HG02571 (cell line): ENCODE measurements at regions not wholly inside any gene's neighbourhood (a gene's known extent, or its start where the extent isn't known, plus 50 kb on each side); places are given as distances from the start of the nearest gene placed in this dataset.
"Not testable (repeated sequence)": the region's sequence is repeated elsewhere in the genome, so short reads cannot be mapped to it uniquely, and the experiment has no call there.

Experiments
- ATAC-seq: cut with Tn5 transposase; IDR thresholded peaks from one replicate; pipeline ENCODE4 v1.9.1; 2021; ENCODE audit warnings: mild to moderate bottlenecking, moderate library complexity; ENCODE audit not compliant: unreplicated experiment

DNA sequence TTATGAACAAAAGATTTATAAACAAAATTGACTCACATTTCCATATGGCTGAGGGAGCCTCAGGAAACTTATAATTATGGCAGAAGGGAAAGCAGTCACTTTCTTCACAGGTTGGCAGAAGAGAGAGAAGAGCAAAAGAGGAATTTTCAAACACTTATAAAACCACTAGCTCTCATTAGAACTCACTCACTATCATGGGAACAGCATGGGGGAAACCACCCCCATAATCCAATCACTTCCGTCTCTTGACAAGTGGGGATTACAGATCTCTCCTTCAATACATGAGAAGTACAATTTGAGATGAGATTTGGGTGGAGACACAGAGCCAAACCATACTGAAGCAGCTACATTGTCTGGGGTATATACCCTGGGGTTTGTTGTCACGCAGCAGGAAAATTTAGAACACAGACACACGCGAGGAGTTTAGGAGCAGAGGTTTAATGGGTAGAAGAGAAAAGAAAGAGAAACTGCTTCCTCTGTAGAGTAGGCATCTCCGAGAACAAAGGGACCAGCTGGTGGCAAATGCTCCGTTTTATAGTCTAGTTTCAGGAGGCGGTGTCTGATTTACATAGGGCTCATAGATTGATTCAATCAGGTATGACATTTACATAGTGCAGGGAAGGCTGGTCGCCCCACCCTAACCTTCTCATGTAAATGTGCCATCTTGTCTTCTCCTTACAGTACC, 2277.7 kb upstream of the AGA start:
- no peak for ATAC-seq

DNA sequence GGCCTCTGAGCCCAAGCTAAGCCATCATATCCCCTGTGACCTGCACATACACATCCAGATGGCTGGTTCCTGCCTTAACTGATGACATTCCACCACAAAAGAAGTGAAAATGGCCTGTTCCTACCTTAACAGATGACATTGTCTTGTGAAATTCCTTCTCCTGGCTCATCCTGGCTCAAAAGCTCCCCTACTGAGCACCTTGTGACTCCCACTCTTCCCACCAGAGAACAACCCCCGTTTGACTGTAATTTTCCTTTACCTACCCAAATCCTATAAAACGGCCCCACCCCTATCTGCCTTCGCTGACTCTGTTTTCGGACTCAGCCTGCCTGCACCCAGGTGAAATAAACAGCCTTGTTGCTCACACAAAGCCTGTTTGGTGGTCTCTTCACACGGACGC, 2284.3 kb upstream of the AGA start:
- ATAC-seq, result not testable (repeated sequence)

- ATAC-seq, result no peak
Measured at GRCh38 chr4:179728305-179728704, 2286.1 kb upstream of the AGA start.

DNA sequence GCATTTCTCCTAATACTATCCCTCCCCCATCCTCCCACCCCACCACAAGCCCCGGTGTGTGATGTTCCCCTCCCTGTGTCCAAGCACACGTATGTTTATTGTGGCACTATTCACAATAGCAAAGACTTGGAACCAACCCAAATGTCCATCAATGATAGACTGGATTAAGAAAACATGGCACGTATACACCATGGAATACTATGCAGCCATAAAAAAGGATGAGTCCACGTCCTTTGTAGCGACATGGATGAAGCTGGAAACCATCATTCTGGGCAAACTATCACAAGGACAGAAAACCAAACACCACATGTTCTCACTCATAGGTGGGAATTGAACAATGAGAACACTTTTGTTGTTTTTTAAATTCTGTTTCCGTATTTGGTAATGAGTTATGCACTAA, 2294.6 kb upstream of the AGA start:
- not testable (repeated sequence) for ATAC-seq

- ATAC-seq, result no peak
Measured at GRCh38 chr4:179738822-179739221, 2296.6 kb upstream of the AGA start.

- no peak for ATAC-seq
Measured at GRCh38 chr4:179747218-179747910, 2305.1 kb upstream of the AGA start.

DNA sequence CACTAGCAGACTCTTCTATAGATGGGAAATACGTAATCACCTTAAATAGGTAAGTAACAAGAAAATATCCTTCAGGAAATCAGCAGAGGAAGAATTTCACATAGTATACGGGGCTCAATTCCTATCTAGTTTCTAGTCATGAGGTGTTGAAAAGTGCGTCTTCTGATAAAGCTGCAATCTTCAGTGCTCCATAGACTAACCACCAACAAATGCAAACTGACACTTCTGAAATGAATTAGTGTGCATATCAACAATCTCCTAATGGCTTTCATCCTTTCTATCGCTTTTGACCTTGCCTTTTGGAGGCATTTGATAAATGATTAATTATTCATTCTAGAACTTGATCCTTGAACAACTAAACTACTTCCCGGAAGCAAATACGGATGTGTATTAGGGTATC, 2306.6 kb upstream of the AGA start:
- ATAC-seq, result no peak

DNA sequence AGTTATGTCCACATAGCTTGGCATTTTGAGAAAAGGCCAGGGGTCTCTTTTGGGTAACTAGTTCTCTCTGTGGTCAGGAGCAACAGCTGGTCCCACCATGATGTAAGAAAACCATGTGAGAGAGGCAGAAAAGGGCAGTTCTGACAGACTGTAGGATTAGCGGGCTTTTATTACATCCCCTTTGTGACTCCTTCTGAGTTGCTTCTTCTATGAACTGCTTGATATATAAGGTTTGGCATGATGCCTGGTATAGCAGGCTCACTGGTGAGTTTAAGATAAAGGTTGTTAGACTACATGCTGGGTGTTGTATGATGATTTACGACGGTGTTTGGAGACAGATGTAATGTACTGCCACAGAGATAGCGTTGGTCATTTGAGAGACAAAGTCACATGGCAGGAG, 2308.1 kb upstream of the AGA start:
- ATAC-seq, result no peak

- no peak for ATAC-seq
Measured at GRCh38 chr4:179751669-179752068, 2309.4 kb upstream of the AGA start.

- no peak for ATAC-seq
Measured at GRCh38 chr4:179755322-179755721, 2313.1 kb upstream of the AGA start.

DNA sequence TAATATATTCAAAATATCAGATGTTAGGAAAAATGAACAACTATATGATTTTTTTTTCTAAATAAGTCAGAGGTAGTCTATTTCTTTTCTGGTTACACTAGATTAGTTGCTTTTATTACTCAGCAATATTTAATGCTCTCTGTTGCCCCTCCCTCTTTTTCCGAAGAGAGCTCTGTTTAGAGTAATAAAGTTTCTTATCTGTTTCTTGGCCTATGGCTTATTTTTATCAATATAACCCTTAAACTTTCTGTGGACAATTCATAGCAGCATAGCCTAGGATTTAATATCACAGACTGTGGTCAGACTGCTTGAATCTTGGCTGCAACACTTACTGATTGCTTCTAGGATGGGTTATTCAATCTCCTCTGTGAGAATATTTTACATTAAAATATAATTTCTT, 2315.4 kb upstream of the AGA start:
- ATAC-seq, result no peak

DNA sequence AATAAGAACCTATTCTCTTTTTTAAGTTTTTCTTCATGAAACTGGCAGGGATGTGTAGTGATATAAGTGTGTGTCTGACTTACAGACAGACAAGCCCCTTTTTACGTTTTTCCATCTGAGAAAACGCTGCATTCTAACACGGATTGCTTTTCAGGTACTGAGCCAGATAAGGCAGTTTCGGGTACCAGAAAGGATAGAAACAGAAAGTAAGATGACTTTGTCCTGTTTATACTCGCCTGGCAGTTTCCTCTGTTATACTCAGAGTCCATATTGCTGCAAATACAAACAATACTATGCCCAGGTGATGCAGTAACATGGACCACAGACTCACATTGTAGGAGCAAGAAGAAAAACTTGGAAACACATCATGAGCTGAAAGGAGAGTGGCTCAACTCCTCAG, 2320.6 kb upstream of the AGA start:
- no peak for ATAC-seq

GRCh38 chr4:179766938-179767337, 2324.7 kb upstream of the AGA start:
- ATAC-seq, result no peak

- ATAC-seq, result no peak
Measured at GRCh38 chr4:179768996-179769395, 2326.8 kb upstream of the AGA start.

- ATAC-seq, result no peak
Measured at GRCh38 chr4:179797738-179798137, 2355.5 kb upstream of the AGA start.

GRCh38 chr4:179803857-179804256, 2361.6 kb upstream of the AGA start:
- ATAC-seq, result no peak

GRCh38 chr4:179804440-179804839, 2362.2 kb upstream of the AGA start:
- ATAC-seq, result no peak

DNA sequence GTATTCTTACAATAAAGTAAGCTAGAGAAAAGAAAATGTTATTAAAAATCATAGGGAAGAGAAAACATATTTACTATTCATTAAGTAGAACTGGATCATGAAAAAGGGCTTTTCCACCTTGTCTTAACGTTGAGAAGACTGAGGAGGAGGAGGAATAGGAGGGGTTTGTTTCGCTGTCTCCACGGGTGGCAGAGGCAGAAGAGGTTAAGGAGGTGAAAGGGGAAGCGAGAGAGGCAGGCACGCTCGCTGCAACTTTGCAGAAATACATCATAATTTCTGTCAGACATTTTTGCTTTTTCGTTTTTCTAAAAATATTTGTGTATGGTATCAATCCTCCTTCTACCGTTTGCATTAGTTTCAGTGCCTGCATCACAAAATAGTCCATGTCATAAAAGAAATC, 2375.1 kb upstream of the AGA start:
- ATAC-seq, result no peak

DNA sequence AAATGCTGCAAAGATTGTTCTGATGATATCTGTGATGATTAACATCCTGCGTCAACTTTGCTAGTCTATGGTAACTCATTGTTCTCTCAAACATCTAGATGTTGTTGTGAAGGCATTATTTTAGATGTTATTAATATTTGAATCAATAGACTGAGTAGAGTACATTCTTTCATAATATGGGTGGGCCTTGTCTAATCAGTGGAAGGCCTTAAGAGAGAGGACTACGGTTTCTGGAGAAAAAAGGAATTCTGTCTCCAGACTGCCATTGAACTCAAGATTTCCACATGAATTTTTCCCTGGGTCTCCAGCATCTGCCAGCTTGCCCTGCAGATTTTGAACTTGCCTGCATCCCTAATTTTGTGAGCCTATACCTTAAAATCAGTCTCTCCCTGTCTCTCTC, 2381.1 kb upstream of the AGA start:
- ATAC-seq, result no peak

DNA sequence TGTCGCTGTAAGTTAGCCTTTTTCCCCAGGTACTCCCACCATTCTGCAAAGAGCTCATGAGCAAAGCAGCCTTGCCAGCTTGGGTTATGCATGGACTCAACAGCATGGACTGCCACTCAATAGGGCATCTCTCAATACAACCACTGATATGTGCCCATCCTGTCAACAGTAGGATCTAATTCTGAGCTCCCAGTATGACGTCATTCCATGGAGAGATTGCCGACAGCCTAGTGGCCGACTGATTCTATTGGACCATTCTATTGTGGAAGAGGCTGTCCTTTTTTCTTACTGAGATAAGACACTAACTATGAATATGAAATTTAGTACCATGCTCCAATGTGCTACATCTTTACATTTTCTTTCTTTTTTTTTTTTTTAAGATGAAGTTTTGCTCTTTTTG, 2389.0 kb upstream of the AGA start:
- no peak for ATAC-seq

GRCh38 chr4:179836179-179837075, 2394.2 kb upstream of the AGA start:
- ATAC-seq, result no peak

DNA sequence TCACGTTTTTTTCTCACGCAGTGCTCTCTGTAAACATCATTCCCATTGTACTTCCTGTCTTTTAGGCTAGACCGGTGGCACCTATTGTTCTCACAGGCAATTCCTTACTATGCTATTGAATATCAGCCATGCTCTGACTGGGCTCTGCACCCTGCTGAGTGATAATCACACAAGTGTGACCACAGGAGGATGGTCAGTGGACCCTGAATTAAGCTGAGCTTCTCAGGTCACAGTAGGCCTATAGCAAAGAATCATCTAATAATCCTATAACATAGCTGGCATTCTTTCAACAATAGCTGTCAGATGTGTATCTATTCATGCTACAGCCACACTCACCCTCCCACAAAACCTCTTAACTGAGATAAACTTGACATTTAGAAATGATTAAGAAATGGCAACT, 2399.8 kb upstream of the TENM3 start:
- no peak for ATAC-seq
